A549 (cell line): ENCODE measurements at regions not wholly inside any gene's neighbourhood (a gene's known extent, or its start where the extent isn't known, plus 50 kb on each side); places are given as distances from the start of the nearest gene placed in this dataset.

Experiments
- POLR2A ChIP-seq: IDR thresholded peaks from 2 replicates; pipeline ENCODE4 v1.6.1; 2012; ENCODE audit warnings: mild to moderate bottlenecking, low read length
- TF ChIP-seq, protein P1 (sequence below): fragments of >200 bp; sonication (Bioruptor Twin); formaldehyde crosslinking; IDR thresholded peaks from 3 replicates; pipeline ENCODE4 v1.5.1; 2016

DNA sequence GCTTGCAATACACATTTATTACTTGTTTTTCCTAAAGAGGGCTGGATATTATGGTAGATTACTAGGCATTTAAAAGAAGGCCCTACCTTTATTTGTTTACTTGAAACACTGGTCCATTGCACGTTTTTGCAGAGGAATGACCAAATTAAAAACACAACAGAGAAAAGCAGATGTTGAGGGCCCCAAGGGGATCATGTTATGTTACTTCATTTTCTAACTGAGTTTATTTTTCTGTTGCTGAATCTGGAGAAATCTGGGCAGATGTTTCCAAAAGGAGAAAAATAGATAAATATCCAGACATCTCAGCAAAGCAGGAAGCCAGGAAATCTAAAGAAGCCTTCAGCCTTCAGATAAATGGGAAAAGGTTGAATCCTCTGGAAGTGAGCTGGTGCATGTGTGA is 353.0 kb downstream of the NDFIP2 start:
- TF ChIP-seq POLR2A: no peak
- TF ChIP-seq, protein P1, sequence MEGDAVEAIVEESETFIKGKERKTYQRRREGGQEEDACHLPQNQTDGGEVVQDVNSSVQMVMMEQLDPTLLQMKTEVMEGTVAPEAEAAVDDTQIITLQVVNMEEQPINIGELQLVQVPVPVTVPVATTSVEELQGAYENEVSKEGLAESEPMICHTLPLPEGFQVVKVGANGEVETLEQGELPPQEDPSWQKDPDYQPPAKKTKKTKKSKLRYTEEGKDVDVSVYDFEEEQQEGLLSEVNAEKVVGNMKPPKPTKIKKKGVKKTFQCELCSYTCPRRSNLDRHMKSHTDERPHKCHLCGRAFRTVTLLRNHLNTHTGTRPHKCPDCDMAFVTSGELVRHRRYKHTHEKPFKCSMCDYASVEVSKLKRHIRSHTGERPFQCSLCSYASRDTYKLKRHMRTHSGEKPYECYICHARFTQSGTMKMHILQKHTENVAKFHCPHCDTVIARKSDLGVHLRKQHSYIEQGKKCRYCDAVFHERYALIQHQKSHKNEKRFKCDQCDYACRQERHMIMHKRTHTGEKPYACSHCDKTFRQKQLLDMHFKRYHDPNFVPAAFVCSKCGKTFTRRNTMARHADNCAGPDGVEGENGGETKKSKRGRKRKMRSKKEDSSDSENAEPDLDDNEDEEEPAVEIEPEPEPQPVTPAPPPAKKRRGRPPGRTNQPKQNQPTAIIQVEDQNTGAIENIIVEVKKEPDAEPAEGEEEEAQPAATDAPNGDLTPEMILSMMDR: no peak
